ENCODE measurements at regions not wholly inside any gene's neighbourhood (a gene's known extent, or its start where the extent isn't known, plus 50 kb on each side); places are given as distances from the start of the nearest gene placed in this dataset.
"Not testable (repeated sequence)": the region's sequence is repeated elsewhere in the genome, so short reads cannot be mapped to it uniquely, and the experiment has no call there.

DNA sequence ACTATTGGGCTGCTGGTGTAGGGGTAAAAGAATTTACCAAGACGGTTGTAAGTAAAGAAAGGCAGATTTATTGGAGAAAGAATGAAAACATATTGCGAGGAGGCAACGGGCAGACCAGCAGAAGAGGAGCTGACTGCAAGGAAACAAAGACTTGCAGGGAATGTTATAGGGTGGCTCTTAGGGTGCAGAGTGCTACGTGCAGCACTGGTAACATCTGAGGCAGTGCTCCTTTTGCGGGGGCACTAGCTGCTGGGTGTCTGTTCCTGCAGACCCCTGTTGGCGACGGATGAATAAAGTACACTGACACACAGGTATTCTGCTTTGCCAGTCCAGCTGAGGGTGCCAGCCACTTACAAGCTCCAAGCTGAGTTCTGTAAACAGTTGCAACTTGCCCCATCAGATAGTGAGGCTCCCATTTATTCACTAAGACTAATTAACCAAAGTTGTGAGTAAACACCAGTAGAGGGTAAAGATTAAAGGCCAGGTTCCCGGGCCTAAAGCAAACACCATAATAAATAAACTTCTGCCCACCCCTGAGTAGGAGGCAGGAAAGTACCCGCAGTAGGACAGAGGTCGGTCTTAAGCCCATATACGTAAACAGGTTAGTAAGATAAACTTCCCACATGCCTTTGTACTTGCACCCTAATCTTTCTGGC, 140.2 kb upstream of the KCNK1 start:
- intact Hi-C loops (cut with micrococcal nuclease) = no loop called here

- intact Hi-C loops (cut with micrococcal nuclease) = no loop called here
Measured at GRCh38 chr1:233477359-233477758, 136.5 kb upstream of the KCNK1 start.

GRCh38 chr1:233478611-233479010, 135.3 kb upstream of the KCNK1 start:
- intact Hi-C loops (cut with micrococcal nuclease) = no loop called here

DNA sequence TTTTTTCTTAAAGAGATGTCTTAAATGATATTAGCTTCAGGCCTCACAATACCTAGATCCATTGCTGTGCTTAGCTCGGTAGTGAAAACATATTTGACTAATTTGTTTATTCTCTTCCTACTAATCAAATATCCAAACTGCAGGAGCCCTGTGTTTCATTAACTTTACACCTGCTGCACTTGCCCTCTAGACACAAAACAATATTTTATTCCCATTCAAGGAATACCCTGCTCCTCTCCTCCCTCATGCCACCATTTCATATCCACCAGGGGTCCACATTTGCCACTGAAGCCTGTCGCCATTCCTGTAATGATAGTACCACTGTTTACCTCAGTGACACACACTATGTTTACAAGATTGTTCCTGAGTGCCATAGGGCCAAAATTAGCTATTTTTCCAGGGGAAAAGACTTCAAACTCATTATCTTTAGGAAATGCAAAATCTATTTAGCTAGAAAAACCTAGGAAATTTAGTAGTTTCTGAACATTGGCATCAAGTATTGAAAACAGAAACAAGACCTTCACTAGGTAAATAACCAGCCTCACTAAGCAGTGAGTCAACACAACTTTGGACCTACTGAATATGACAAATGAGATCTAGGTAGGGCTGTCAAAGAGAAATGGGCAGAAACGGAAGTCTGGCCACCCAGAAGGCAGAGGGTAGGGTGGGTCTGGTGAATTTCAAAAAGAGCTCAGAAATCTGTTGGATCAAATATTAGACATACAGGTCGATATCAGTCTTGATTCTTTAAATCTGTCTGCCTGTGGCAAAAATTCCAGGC, 134.6 kb upstream of the KCNK1 start:
- intact Hi-C loops (cut with micrococcal nuclease) = no loop called here

DNA sequence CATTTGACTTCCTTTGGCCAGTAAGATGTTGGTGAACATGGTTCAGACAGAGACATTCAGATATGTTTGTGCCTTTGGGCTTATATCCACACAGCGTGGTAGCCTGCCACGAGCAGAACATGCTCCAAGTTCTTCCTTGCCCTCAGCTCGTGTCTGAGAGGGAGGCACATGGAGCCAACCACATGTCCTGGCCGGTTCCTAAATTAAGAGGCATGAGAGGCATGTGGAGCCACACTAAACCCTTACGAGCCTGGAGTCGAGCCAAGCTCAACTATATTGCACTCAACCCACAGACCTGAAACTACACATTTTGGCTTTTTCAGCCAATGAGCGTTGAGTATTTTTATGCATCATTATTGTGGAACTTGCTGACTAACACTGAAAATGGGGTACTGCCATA, 133.7 kb upstream of the KCNK1 start:
- intact Hi-C loops (cut with micrococcal nuclease) = no loop called here

- intact Hi-C loops (cut with micrococcal nuclease) = no loop called here
Measured at GRCh38 chr1:233482388-233482787, 131.5 kb upstream of the KCNK1 start.

DNA sequence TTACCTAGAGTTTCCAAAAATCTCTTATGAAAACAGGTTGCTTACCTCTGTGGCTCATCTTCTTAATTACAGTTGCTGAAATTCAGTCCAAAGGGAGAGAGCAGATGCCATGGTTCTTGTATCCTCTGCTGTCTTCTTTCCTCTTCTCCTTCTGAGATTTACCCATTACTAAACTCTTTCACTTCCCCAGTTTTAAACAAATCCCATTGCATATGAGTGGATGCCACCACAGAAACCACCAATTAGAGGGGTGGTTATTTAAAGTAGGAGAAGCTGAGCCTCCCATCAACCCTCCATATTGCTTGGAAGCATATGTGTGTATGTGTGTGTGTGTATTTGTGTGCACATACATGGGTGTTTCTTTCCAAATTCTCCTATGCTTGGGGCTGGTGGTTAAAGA, 128.5 kb upstream of the KCNK1 start:
- intact Hi-C loops (cut with micrococcal nuclease) = no loop called here

- intact Hi-C loops (cut with micrococcal nuclease) = no loop called here
Measured at GRCh38 chr1:233485809-233486398, 128.0 kb upstream of the KCNK1 start.

- intact Hi-C loops (cut with micrococcal nuclease) = no loop called here
Measured at GRCh38 chr1:233487408-233487807, 126.5 kb upstream of the KCNK1 start.

DNA sequence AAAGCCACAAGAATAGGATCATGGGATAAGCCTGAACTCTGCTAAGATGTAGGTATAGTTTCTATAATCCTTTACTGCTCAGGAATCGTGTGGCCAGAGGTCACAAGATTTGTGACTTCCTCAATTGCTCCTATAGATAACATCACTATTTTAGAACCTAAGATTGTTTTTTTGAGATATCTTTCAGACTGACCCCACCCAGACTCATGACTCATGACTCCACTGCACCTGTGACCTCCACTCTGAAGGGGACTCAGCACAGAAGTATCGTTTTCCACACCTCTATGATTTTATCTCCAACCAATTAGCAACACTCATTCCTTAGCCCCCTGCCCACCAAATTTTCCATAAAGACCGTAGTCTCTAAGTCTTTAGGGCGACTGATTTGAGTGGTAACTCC, 124.5 kb upstream of the KCNK1 start:
- intact Hi-C loops (cut with micrococcal nuclease) = no loop called here

DNA sequence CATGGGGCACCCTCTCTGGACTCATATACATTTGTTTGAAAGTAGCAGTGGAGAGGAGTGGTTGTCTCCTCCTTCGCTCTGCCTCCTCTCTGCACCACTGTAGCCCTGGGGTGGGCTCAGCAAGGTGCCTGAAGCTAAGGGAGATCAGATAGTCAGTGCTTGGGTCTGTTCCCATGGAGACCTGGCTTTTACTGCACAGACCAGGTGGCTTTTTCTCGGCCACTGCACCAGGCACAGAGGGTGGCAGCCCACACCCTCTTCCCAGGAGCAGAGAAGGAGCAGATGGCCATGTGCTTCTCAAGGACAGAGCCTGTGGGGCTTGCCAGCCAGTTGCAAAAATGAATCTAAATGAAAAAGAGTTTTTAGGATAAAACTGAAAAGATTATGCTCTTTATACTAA, 123.4 kb upstream of the KCNK1 start:
- intact Hi-C loops (cut with micrococcal nuclease) = no loop called here

- intact Hi-C loops (cut with micrococcal nuclease) = no loop called here
Measured at GRCh38 chr1:233491953-233492620, 121.8 kb upstream of the KCNK1 start.

DNA sequence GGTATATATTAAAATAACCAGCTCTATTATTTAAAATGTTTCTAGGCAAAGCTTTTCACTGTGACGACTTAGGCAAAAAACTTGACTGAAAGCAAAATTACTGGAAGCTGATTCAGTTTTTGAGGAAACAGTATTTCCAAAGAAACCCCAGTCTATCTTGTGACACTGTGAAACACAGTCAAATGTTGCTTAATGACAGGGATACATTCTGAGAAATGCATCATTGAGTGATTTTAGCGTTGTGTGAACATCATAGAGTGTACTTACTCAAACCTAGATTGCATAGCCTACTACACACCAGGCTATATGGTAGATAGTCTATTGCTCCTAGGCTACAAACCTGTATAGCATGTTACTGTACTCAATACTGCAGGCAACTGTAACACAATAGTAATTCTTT, 116.9 kb upstream of the KCNK1 start:
- intact Hi-C loops (cut with micrococcal nuclease) = no loop called here

GRCh38 chr1:233497679-233498078, 116.2 kb upstream of the KCNK1 start:
- intact Hi-C loops (cut with micrococcal nuclease) = no loop called here

- intact Hi-C loops (cut with micrococcal nuclease) = no loop called here
Measured at GRCh38 chr1:233500106-233500505, 113.8 kb upstream of the KCNK1 start.

GRCh38 chr1:233503366-233503954, 110.4 kb upstream of the KCNK1 start:
- intact Hi-C loops (cut with micrococcal nuclease) = no loop called here

DNA sequence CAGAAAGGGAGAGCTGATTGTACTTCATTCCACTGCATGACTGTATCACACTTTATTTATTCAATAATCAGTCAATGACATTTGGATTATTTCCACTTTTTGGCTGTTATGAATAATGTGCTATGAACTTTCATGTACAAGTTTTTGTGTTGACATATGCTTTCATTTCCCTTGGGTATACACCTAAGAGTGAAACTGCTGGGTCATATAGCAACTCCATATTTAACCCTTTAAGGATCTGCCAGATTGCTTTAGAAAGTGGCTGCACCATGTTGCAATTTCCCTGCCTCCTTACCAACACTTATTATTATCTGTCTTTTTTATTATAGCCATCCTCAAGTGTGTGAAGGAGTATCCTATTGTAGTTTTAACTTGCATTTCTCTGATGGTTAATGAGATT, 108.8 kb upstream of the KCNK1 start:
- intact Hi-C loops (cut with micrococcal nuclease) = no loop called here

- intact Hi-C loops (cut with micrococcal nuclease) = not testable (repeated sequence)
Measured at GRCh38 chr1:233505889-233506288, 108.0 kb upstream of the KCNK1 start.

DNA sequence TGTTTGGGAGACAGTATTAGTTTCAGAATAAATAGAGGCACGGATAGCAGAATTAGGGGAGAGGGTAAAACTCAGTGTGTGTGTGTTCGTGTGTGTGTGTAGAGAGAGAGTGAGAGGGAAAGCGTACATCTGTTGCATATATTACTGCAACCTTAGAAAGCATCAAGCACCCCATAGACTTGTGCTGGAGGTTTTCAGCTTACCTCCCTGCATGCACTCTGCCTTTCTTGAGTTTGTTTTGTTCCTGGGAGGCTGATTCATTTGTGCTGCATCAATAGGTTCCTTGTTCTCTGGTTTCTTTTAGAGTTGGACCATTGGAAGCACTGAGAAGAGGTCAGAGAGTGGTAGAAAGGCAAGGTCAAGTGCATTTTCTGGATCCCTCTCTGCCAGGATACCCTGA, 104.4 kb upstream of the KCNK1 start:
- intact Hi-C loops (cut with micrococcal nuclease) = no loop called here

DNA sequence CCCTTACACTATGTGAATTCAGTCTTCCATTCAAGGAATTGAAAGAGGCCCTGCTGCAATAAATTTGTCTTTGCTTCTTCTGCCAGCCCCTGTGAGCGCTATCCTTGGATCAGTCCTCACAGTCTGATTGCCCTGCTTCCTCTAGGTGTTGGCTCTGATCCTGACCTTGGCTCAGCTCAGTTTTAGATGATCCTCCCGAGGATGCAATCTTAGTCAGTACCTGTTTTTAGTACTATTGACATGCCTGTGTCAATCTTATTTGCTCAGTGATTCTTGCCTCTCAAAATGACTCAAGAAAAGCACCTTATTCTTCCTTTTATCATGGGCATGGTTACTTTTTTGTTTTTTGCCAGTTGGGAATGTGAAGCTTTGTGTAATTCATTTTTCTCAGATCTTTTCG, 101.4 kb upstream of the KCNK1 start:
- intact Hi-C loops (cut with micrococcal nuclease) = no loop called here

- intact Hi-C loops (cut with micrococcal nuclease) = no loop called here
Measured at GRCh38 chr1:233513431-233513830, 100.5 kb upstream of the KCNK1 start.

- intact Hi-C loops (cut with micrococcal nuclease) = no loop called here
Measured at GRCh38 chr1:233514946-233515391, 98.9 kb upstream of the KCNK1 start.
